Prostate gland (tissue), 2 donors: ENCODE measurements at regions not wholly inside any gene's neighbourhood (a gene's known extent, or its start where the extent isn't known, plus 50 kb on each side); places are given as distances from the start of the nearest gene placed in this dataset.

Source experiments
- POLR2A ChIP-seq: fragments of 450-650 bp; IDR thresholded peaks from one replicate; pipeline ENCODE4 v1.6.1; 2016; ENCODE audit warnings: antibody characterized with exemption, mild to moderate bottlenecking
- POLR2AphosphoS5 ChIP-seq: sonication (generic); formaldehyde crosslinking; IDR thresholded peaks from one replicate; pipeline ENCODE4 v1.6.1; 2017; ENCODE audit warnings: antibody characterized with exemption
- TF ChIP-seq, protein P1 (sequence below), 4 experiments: fragments of 200-600 bp in 2 of 4; fragments of 450-650 bp in 2 of 4; sonication (generic) in 2 of 4; IDR thresholded peaks; 1 replicate in 3 of 4; 2 replicates in 1 of 4; pipeline ENCODE4 v1.5.1; 2016 to 2019; ENCODE audit warnings: antibody characterized with exemption in 4 of 4, mild to moderate bottlenecking in 2 of 4, moderate library complexity in 2 of 4

DNA sequence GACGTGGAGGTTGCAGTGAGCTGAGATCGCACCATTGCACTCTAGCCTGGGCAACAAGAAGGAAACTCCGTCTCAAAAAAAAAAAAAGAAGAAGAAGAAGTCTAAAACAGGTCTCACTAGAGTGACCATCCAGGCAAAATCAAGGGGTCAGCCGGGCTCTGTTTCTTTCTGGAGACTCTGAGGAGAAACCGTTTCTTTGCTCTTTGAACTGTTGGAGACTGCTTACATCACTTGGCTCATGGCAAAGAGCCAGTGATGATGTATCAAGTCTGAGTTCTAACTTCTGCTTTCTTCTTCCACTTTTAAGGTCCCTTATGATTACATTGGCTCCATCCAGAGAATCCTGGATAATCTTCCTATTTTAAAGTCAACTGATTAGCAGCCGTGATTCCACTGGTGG lies 306.8 kb downstream of the WDR11 start:
- TF ChIP-seq, protein P1, sequence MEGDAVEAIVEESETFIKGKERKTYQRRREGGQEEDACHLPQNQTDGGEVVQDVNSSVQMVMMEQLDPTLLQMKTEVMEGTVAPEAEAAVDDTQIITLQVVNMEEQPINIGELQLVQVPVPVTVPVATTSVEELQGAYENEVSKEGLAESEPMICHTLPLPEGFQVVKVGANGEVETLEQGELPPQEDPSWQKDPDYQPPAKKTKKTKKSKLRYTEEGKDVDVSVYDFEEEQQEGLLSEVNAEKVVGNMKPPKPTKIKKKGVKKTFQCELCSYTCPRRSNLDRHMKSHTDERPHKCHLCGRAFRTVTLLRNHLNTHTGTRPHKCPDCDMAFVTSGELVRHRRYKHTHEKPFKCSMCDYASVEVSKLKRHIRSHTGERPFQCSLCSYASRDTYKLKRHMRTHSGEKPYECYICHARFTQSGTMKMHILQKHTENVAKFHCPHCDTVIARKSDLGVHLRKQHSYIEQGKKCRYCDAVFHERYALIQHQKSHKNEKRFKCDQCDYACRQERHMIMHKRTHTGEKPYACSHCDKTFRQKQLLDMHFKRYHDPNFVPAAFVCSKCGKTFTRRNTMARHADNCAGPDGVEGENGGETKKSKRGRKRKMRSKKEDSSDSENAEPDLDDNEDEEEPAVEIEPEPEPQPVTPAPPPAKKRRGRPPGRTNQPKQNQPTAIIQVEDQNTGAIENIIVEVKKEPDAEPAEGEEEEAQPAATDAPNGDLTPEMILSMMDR (IDR thresholded peaks at IDR 0.05), result no peak
- no peak for TF ChIP-seq POLR2A
- no peak for TF ChIP-seq POLR2AphosphoS5
